ENCODE measurements at regions not wholly inside any gene's neighbourhood (a gene's known extent, or its start where the extent isn't known, plus 50 kb on each side); places are given as distances from the start of the nearest gene placed in this dataset.

DNA sequence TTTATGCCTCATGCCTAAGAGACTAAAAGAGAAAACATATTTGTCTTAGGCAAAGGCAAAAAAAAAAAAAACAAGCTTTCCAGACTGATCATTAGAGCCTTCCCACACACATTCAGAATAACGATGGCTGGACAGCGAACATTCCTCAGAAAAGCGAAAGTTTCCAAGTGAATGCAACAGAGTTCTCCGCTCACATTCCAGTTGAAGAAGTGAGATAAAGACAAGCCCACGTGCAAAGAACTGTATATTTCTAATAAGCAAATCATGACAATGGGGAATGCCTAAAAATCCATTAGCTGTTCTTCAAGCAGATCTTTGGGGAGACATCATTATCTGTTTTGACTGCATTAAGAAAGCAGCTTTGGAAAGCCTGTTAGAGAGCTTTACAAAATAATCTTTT lies 347.9 kb downstream of the METTL4 start:
- no peak for TF ChIP-seq CTCF (IDR thresholded peaks at IDR 0.05)
- no peak for TF ChIP-seq POLR2A (IDR thresholded peaks at IDR 0.05)

Measured in right lobe of liver (tissue), 4 donors.